HCT116 (cell line): ENCODE measurements at regions not wholly inside any gene's neighbourhood (a gene's known extent, or its start where the extent isn't known, plus 50 kb on each side); places are given as distances from the start of the nearest gene placed in this dataset.

Experiments
- ATAC-seq: fragments of 200-7000 bp; cut with Tn5 transposase; 2 replicates; pipeline ENCODE4 v1.9.1; 2020; ENCODE audit warnings: mild to moderate bottlenecking, moderate library complexity
- BruUV-seq: library from RNA; stranded (reverse); fragments of 400-500 nt; replicated peaks from 2 replicates; lab custom pipeline; 2021; lab: Mats Ljungman, UMichigan
- CTCF ChIA-PET: fragments of 300-600 bp; sonication (Branson Sonifier 250); formaldehyde crosslinking; loops from one replicate; lab custom pipeline; 2021; ENCODE audit warnings: antibody characterized with exemption; lab: Charles Lee
- POLR2A ChIA-PET: fragments of 300-600, 350-600 bp; sonication (Branson Sonifier 250); formaldehyde crosslinking; loops from one replicate; lab custom pipeline; 2021; ENCODE audit warnings: antibody characterized with exemption; lab: Charles Lee
- RAD21 ChIA-PET, 2 experiments: fragments of 300-600 bp; sonication (Branson Sonifier 250); formaldehyde crosslinking; loops; one replicate each; lab custom pipeline; 2023; ENCODE audit warnings: low total read pairs in 2 of 2; ENCODE audit not compliant: uncharacterized antibody in 2 of 2, unreplicated experiment in 2 of 2, low non-redundant PET in 1 of 2; lab: Charles Lee
- DNase-seq: peaks from one replicate; pipeline ENCODE4 v3.0.0-alpha.2; 2010; ENCODE audit warnings: low read depth, low spot score
- H2AFZ ChIP-seq: fragments of 200-600 bp; shearing (Covaris generic), sonication (generic); 2 replicates; pipeline ENCODE4 v1.6.1; 2017; ENCODE audit warnings: low read depth, mixed run types, mixed read lengths, antibody characterized with exemption, low read length; ENCODE audit not compliant: poor library complexity, severe bottlenecking
- H3K27ac ChIP-seq: 2 replicates; pipeline ENCODE4 v1.5.1; 2012; ENCODE audit warnings: low read depth, low read length
- H3K27me3 ChIP-seq: fragments of 200-600 bp; sonication (generic); 2 replicates; pipeline ENCODE4 v1.6.1; 2016; ENCODE audit warnings: mixed run types, low read length, mixed read lengths; ENCODE audit not compliant: insufficient read depth
- H3K36me3 ChIP-seq, 2 experiments: fragments of 200-500 bp in 1 of 2; fragments of 200-600 bp in 1 of 2; sonication (Bioruptor generic) in 1 of 2; sonication (generic) in 1 of 2; 2 replicates each; pipeline versions ENCODE4 v1.5.1 to v1.6.1; 2014 to 2016; ENCODE audit warnings: low read length in 2 of 2, inconsistent platforms in 1 of 2, mixed read lengths in 1 of 2, mixed run types in 1 of 2; ENCODE audit not compliant: insufficient read depth in 2 of 2, control insufficient read depth in 1 of 2
- H3K4me1 ChIP-seq, 2 experiments: fragments of 200-600 bp in 1 of 2; sonication (generic) in 1 of 2; 2 replicates each; pipeline versions ENCODE4 v1.5.1 to v1.6.1; 2012 to 2017; ENCODE audit warnings: low read length in 2 of 2, inconsistent platforms in 1 of 2, mild to moderate bottlenecking in 1 of 2, mixed read lengths in 1 of 2, mixed run types in 1 of 2, moderate library complexity in 1 of 2; ENCODE audit not compliant: insufficient read depth in 2 of 2, control insufficient read depth in 1 of 2
- H3K4me2 ChIP-seq: fragments of 200-600 bp; sonication (generic); 2 replicates; pipeline ENCODE4 v1.6.1; 2017; ENCODE audit warnings: mixed run types, low read length, mixed read lengths
- H3K4me3 ChIP-seq, 2 experiments: fragments of 200-600 bp in 1 of 2; sonication (generic) in 1 of 2; replicated peaks in 1 of 2; 2 replicates each; pipeline ENCODE4 v1.5.1; 2011 to 2016; ENCODE audit warnings: low read length in 2 of 2, control low read depth in 1 of 2, low read depth in 1 of 2, mild to moderate bottlenecking in 1 of 2, mixed read lengths in 1 of 2, mixed run types in 1 of 2
- H3K79me2 ChIP-seq: fragments of 200-600 bp; sonication (generic); 2 replicates; pipeline ENCODE4 v1.6.1; 2017; ENCODE audit warnings: mild to moderate bottlenecking, mixed run types, low read length, moderate library complexity, mixed read lengths; ENCODE audit not compliant: insufficient read depth
- H3K9ac ChIP-seq: fragments of 200-600 bp; sonication (generic); 2 replicates; pipeline ENCODE4 v1.6.1; 2016; ENCODE audit warnings: low read length, mixed read lengths
- H3K9me2 ChIP-seq: fragments of 200-600 bp; sonication (generic), shearing (Covaris generic); 2 replicates; pipeline ENCODE4 v1.6.1; 2017; ENCODE audit warnings: mixed run types, mild to moderate bottlenecking, moderate library complexity; ENCODE audit not compliant: insufficient read depth
- H3K9me3 ChIP-seq, 2 experiments: fragments of 200-500 bp in 1 of 2; fragments of 200-600 bp in 1 of 2; sonication (Bioruptor generic) in 1 of 2; sonication (generic) in 1 of 2; 2 replicates each; pipeline ENCODE4 v1.6.1; 2014 to 2017; ENCODE audit warnings: low read length in 2 of 2, mixed read lengths in 2 of 2, inconsistent platforms in 1 of 2, low read depth in 1 of 2, mild to moderate bottlenecking in 1 of 2, mixed run types in 1 of 2, moderate library complexity in 1 of 2; ENCODE audit not compliant: control insufficient read depth in 1 of 2, insufficient read depth in 1 of 2
- H4K20me1 ChIP-seq: fragments of 200-600 bp; sonication (generic), shearing (Covaris generic); 2 replicates; pipeline ENCODE4 v1.6.1; 2017; ENCODE audit warnings: mixed run types, mild to moderate bottlenecking, moderate library complexity; ENCODE audit not compliant: insufficient read depth
- CBX3 ChIP-seq: IDR thresholded peaks from 2 replicates; pipeline ENCODE4 v1.6.1; 2012; ENCODE audit warnings: low read depth
- CEBPB ChIP-seq: IDR thresholded peaks from 2 replicates; pipeline ENCODE4 v1.6.1; 2012; ENCODE audit warnings: low read depth
- ELF1 ChIP-seq: IDR thresholded peaks from 2 replicates; pipeline ENCODE4 v1.6.1; 2012; ENCODE audit warnings: low read depth, borderline replicate concordance
- EZH2 ChIP-seq: fragments of 200-600 bp; sonication (generic); IDR thresholded peaks from 2 replicates; pipeline ENCODE4 v1.6.1; 2017; ENCODE audit warnings: antibody characterized with exemption, mixed run types
- EZH2phosphoT487 ChIP-seq: fragments of 200-600 bp; IDR thresholded peaks from 2 replicates; pipeline ENCODE4 v1.6.1; 2018; ENCODE audit warnings: antibody characterized with exemption, borderline replicate concordance
- JUND ChIP-seq: IDR thresholded peaks from 2 replicates; pipeline ENCODE4 v1.6.1; 2012
- POLR2A ChIP-seq: IDR thresholded peaks from 2 replicates; pipeline ENCODE4 v1.7.0; 2011; ENCODE audit warnings: borderline replicate concordance; ENCODE audit not compliant: insufficient read depth, insufficient read length; ENCODE audit errors: extremely low read depth
- POLR2AphosphoS5 ChIP-seq: IDR thresholded peaks from 2 replicates; pipeline ENCODE4 v1.6.1; 2011; ENCODE audit warnings: mild to moderate bottlenecking, low read depth, low read length, moderate library complexity
- RAD21 ChIP-seq: IDR thresholded peaks from 2 replicates; pipeline ENCODE4 v1.6.1; 2012; ENCODE audit warnings: low read depth, mild to moderate bottlenecking
- SIN3A ChIP-seq: IDR thresholded peaks from 2 replicates; pipeline ENCODE4 v1.6.1; 2012; ENCODE audit warnings: low read depth
- SP1 ChIP-seq: IDR thresholded peaks from 2 replicates; pipeline ENCODE4 v1.6.1; 2012; ENCODE audit warnings: low read depth
- SRF ChIP-seq: IDR thresholded peaks from 2 replicates; pipeline ENCODE4 v1.6.1; 2012; ENCODE audit warnings: low read depth
- TCF7L2 ChIP-seq: IDR thresholded peaks from 2 replicates; pipeline ENCODE4 v1.7.0; 2011; ENCODE audit warnings: borderline replicate concordance, inconsistent platforms; ENCODE audit not compliant: insufficient read depth, insufficient read length; ENCODE audit errors: extremely low read depth
- YY1 ChIP-seq: IDR thresholded peaks from 2 replicates; pipeline ENCODE4 v1.6.1; 2011; ENCODE audit warnings: low read length, low read depth, moderate library complexity, mild to moderate bottlenecking; ENCODE audit not compliant: insufficient replicate concordance; ENCODE audit errors: extremely low read depth
- ZFX ChIP-seq: fragments of 450-650 bp; IDR thresholded peaks from 2 replicates; pipeline ENCODE4 v1.6.1; 2017
- ZNF274 ChIP-seq: fragments of 200-500 bp; sonication (Bioruptor generic); IDR thresholded peaks from 2 replicates; pipeline ENCODE4 v1.6.1; 2014; ENCODE audit warnings: mild to moderate bottlenecking, low read depth, low read length, inconsistent platforms
- intact Hi-C: fragments of 100-400 bp; cut with micrococcal nuclease; formaldehyde crosslinking; loops from 2 replicates; pipeline ENCODE4 v1.10.0; 2022
- TF ChIP-seq, protein P1 (sequence below): IDR thresholded peaks from 2 replicates; pipeline ENCODE4 v1.6.1; 2011; ENCODE audit warnings: mild to moderate bottlenecking, low read length, moderate library complexity; ENCODE audit not compliant: insufficient replicate concordance; ENCODE audit errors: extremely low read depth
- TF ChIP-seq, protein P2 (sequence below): IDR thresholded peaks from 2 replicates; pipeline ENCODE4 v1.6.1; 2012
- TF ChIP-seq, protein P3 (sequence below): IDR thresholded peaks from 2 replicates; pipeline ENCODE4 v1.6.1; 2012

DNA sequence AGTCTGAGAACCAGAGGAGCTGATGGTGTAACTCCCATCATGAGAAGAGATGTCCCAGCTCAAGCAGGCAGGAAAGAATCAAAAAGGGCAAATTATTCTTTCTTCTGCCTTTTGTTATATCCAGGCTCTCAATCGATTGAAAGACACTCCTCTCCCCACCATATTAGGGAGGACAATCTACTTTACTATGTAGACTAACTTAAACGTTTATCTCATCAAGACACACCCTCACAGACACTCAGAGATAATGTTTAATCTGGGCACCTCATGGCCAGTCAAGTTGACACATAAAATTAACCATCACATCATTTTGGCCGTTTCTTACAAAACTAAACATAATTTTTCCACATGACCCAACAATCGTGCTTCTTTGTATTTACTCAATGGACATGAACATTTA lies 534.3 kb upstream of the RORB start:
- no peak for ATAC-seq
- H3K4me1 ChIP-seq: no peaks in the 10 kb centered on the region
- H3K4me2 ChIP-seq: no peak overlapping the region
- CTCF ChIA-PET: no interaction called here
- POLR2A ChIA-PET: no interaction called here
- no peaks in the 10 kb centered on the region for H3K9me2 ChIP-seq
- H2AFZ ChIP-seq: no peak overlapping the region
- H3K36me3 ChIP-seq: no peaks in the 10 kb centered on the region
- H3K27me3 ChIP-seq: no peaks in the 10 kb centered on the region
- no peak overlapping the region for H3K4me3 ChIP-seq
- H3K27ac ChIP-seq: no peak overlapping the region
- no TSS peak for BruUV-seq
- RAD21 ChIA-PET: no interaction called here
- intact Hi-C loops: no loop called here
- no peaks in the 10 kb centered on the region for H4K20me1 ChIP-seq
- no peak for TF ChIP-seq CEBPB
- TF ChIP-seq ZNF274: no peak
- TF ChIP-seq SP1: no peak
- no peak for TF ChIP-seq CBX3
- no peak for TF ChIP-seq YY1
- TF ChIP-seq, protein P1, sequence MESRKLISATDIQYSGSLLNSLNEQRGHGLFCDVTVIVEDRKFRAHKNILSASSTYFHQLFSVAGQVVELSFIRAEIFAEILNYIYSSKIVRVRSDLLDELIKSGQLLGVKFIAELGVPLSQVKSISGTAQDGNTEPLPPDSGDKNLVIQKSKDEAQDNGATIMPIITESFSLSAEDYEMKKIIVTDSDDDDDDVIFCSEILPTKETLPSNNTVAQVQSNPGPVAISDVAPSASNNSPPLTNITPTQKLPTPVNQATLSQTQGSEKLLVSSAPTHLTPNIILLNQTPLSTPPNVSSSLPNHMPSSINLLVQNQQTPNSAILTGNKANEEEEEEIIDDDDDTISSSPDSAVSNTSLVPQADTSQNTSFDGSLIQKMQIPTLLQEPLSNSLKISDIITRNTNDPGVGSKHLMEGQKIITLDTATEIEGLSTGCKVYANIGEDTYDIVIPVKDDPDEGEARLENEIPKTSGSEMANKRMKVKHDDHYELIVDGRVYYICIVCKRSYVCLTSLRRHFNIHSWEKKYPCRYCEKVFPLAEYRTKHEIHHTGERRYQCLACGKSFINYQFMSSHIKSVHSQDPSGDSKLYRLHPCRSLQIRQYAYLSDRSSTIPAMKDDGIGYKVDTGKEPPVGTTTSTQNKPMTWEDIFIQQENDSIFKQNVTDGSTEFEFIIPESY: no peak
- no peak for TF ChIP-seq POLR2AphosphoS5
- no peak for TF ChIP-seq SIN3A
- TF ChIP-seq SRF: no peak
- no peak for TF ChIP-seq TCF7L2
- TF ChIP-seq RAD21: no peak
- no peak for TF ChIP-seq POLR2A
- TF ChIP-seq ELF1: no peak
- no peak for TF ChIP-seq EZH2
- TF ChIP-seq, protein P2, sequence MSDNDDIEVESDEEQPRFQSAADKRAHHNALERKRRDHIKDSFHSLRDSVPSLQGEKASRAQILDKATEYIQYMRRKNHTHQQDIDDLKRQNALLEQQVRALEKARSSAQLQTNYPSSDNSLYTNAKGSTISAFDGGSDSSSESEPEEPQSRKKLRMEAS: no peak
- TF ChIP-seq, protein P3, sequence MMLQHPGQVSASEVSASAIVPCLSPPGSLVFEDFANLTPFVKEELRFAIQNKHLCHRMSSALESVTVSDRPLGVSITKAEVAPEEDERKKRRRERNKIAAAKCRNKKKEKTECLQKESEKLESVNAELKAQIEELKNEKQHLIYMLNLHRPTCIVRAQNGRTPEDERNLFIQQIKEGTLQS: no peak
- no peak for TF ChIP-seq JUND
- no peak for TF ChIP-seq ZFX
- TF ChIP-seq EZH2phosphoT487: no peak
- no peak overlapping the region for H3K9ac ChIP-seq
- H3K9me3 ChIP-seq: no peaks in the 10 kb centered on the region; a peak in 1 of 4 replicates
- no peak for DNase-seq
- H3K79me2 ChIP-seq: no peaks in the 10 kb centered on the region
